ENCODE measurements at regions not wholly inside any gene's neighbourhood (a gene's known extent, or its start where the extent isn't known, plus 50 kb on each side); places are given as distances from the start of the nearest gene placed in this dataset.

GRCh38 chr14:56703947-56704346, 106.3 kb downstream of the OTX2 start:
- TF ChIP-seq CTCF (conservative IDR thresholded peaks at IDR 0.05; ENCODE audit: low read depth, low read length) (no peak), EZH2 (IDR thresholded peaks at IDR 0.05; ENCODE audit: borderline replicate concordance, low read depth, low read length, poor library complexity, severe bottlenecking) (no peak)
